ENCODE measurements at regions not wholly inside any gene's neighbourhood (a gene's known extent, or its start where the extent isn't known, plus 50 kb on each side); places are given as distances from the start of the nearest gene placed in this dataset.

- Histone ChIP-seq H3K9me3 (no peaks in the 10 kb centered on the region), H3K4me3 (no peak overlapping the region), H3K27ac (peak overlapping the region in 1 of 5 donors; percentile 78), H3K36me3 (no peaks in the 10 kb centered on the region), H3K4me1 (peaks cover 0 to 43% (median 18%) of the 10 kb centered on the region in 4 donors), H3K27me3 (no peaks in the 10 kb centered on the region)
- TF ChIP-seq POLR2AphosphoS5 (IDR thresholded peaks at IDR 0.05), result no peak
- no peak for TF ChIP-seq EP300 (IDR thresholded peaks at IDR 0.05)
- TF ChIP-seq CTCF (IDR thresholded peaks at IDR 0.05), result no peak
- no peak for TF ChIP-seq POLR2A (IDR thresholded peaks at IDR 0.05)
- intact Hi-C loops (cut with DNase I; ENCODE audit: low total_unique reads), result no loop called here
- 62 to 87% (median 76%) methylated on average over 2 of the region's 2 CpGs for WGBS, 5 donors
- no peak for DNase-seq
These were observed 265.0 kb upstream of the C2CD4B start for GRCh38 chr15:62430056-62430455.

GRCh38 chr15:62430552-62430951 lies 265.5 kb upstream of the C2CD4B start:
- no peak for DNase-seq
- WGBS, 5 donors, result 85 to 92% (median 89%) methylated on average over 4 of the region's 4 CpGs
- intact Hi-C loops (cut with DNase I; ENCODE audit: low total_unique reads), result no loop called here
- Histone ChIP-seq H3K27me3 (no peaks in the 10 kb centered on the region), H3K4me1 (peaks cover 0 to 43% (median 18%) of the 10 kb centered on the region in 4 donors), H3K36me3 (no peaks in the 10 kb centered on the region), H3K9me3 (no peaks in the 10 kb centered on the region), H3K27ac (peak overlapping the region in 3 of 5 donors; percentile 48 to 78 (median 74)), H3K4me3 (no peak overlapping the region)
- no peak for TF ChIP-seq POLR2AphosphoS5 (IDR thresholded peaks at IDR 0.05)
- TF ChIP-seq EP300 (IDR thresholded peaks at IDR 0.05), result no peak
- TF ChIP-seq POLR2A (IDR thresholded peaks at IDR 0.05), result no peak
- no peak for TF ChIP-seq CTCF (IDR thresholded peaks at IDR 0.05)

GRCh38 chr15:62431008-62431797 lies 266.1 kb upstream of the C2CD4B start:
- no peak overlapping the region for H3K4me3 ChIP-seq
- no peaks in the 10 kb centered on the region for H3K27me3 ChIP-seq
- peaks cover 0 to 39% (median 18%) of the 10 kb centered on the region in 4 donors for H3K4me1 ChIP-seq
- no peak for DNase-seq
- no peak for TF ChIP-seq CTCF (IDR thresholded peaks at IDR 0.05)
- TF ChIP-seq EP300 (IDR thresholded peaks at IDR 0.05), result no peak
- intact Hi-C loops (cut with DNase I; ENCODE audit: low total_unique reads), result no loop called here
- H3K36me3 ChIP-seq, result no peaks in the 10 kb centered on the region
- no peaks in the 10 kb centered on the region for H3K9me3 ChIP-seq
- peak overlapping the region in 3 of 5 donors; percentile 57 to 78 (median 74) for H3K27ac ChIP-seq
- WGBS, 5 donors, result 51 to 73% (median 55%) methylated on average over 6 of the region's 6 CpGs

- peak overlapping the region in 3 of 5 donors; percentile 57 to 78 (median 74) for H3K27ac ChIP-seq
- H3K4me3 ChIP-seq, result no peak overlapping the region
- 64 to 84% (median 81%) methylated on average over 5 of the region's 5 CpGs for WGBS, 5 donors
- TF ChIP-seq POLR2A (IDR thresholded peaks at IDR 0.05) (no peak), POLR2AphosphoS5 (IDR thresholded peaks at IDR 0.05) (peak in 1 of 3 donors; percentile 53), CTCF (IDR thresholded peaks at IDR 0.05) (no peak), EP300 (IDR thresholded peaks at IDR 0.05) (no peak)
- no peaks in the 10 kb centered on the region for H3K27me3 ChIP-seq
- no peaks in the 10 kb centered on the region for H3K9me3 ChIP-seq
- peaks cover 0 to 33% (median 15%) of the 10 kb centered on the region in 4 donors for H3K4me1 ChIP-seq
- H3K36me3 ChIP-seq, result no peaks in the 10 kb centered on the region
- DNase-seq, result no peak
- intact Hi-C loops (cut with DNase I; ENCODE audit: low total_unique reads), result no loop called here
These were observed 266.7 kb upstream of the C2CD4B start for GRCh38 chr15:62431817-62432216.
